ENCODE measurements at regions not wholly inside any gene's neighbourhood (a gene's known extent, or its start where the extent isn't known, plus 50 kb on each side); places are given as distances from the start of the nearest gene placed in this dataset.

DNA sequence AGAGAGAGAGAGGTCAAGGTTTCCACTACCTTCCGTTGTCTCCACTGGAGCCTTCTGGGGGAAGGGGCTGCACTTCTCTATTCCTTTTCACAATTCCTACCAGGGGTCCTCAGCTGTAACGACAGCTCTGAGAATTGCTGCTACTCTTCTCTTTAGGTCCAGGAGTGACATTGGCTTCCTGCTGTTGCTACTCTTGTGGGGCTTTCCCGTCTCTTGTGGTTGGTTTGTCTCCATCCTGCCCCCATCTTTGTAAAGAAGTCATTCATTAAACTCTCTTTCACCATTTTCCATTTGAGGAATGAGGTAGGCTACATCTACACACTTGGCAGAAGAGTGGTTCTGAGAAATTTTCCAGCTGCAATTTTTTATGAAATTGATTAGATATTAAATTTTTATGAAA lies 238.8 kb upstream of the LYZL1 start:
- Mint-ChIP-seq H3K27me3 (peaks cover 5% of the 10 kb centered on the region), H3K27ac (no peak overlapping the region), H3K4me1 (ENCODE audit: low read depth) (peaks cover 4% of the 10 kb centered on the region), H3K36me3 (ENCODE audit: low read depth) (no peaks in the 10 kb centered on the region), H3K4me3 (no peak overlapping the region), H3K9me3 (no peaks in the 10 kb centered on the region)
- intact Hi-C loops (cut with micrococcal nuclease): no loop called here

DNA sequence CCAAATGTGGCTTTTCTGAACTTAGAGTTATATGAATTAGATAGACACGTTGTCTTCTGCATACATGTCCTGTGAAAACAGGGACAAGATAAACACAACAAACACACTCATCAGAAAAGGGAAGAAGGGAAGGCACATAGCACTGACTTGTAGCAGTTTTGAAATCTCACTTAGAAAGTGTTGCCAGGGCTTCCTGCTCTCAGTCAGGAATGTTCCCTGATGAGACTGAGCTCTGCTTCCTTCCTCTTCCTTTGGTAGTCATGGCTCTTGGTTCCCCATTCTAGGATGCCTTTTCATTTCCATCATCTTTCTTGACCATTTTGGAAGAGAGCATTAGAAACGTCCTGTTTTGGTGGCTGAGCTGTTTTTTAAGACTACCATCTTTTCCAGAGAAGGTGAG lies 233.8 kb upstream of the LYZL1 start:
- H3K9me3 Mint-ChIP-seq: no peaks in the 10 kb centered on the region
- H3K36me3 Mint-ChIP-seq (ENCODE audit: low read depth): no peaks in the 10 kb centered on the region
- no peak overlapping the region for H3K4me3 Mint-ChIP-seq
- H3K27ac Mint-ChIP-seq: no peak overlapping the region
- peaks cover 3% of the 10 kb centered on the region for H3K27me3 Mint-ChIP-seq
- intact Hi-C loops (cut with micrococcal nuclease): no loop called here
- peaks cover 11% of the 10 kb centered on the region for H3K4me1 Mint-ChIP-seq (ENCODE audit: low read depth)

DNA sequence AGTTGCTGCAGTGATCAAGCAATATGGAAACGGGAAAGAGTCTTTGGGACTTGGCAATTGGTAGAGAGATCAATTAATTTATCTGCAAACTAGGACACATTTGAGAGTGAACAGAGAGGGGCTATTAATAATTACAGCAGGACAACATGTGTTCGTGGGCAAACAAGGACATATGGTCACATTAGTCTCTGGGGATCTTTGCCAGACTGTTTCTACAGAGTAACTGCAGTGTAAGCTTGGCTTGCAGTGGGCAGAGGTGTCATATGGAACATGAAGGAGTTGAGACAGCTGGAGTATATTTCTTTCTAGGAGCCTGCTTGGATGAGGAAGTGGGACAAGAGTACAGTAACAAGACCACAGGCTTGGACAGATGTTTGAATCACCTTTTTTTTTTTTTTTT lies 232.1 kb upstream of the LYZL1 start:
- peaks cover 3% of the 10 kb centered on the region for H3K27me3 Mint-ChIP-seq
- intact Hi-C loops (cut with micrococcal nuclease): no loop called here
- H3K27ac Mint-ChIP-seq: no peak overlapping the region
- no peaks in the 10 kb centered on the region for H3K36me3 Mint-ChIP-seq (ENCODE audit: low read depth)
- H3K9me3 Mint-ChIP-seq: no peaks in the 10 kb centered on the region
- H3K4me1 Mint-ChIP-seq (ENCODE audit: low read depth): peaks cover 11% of the 10 kb centered on the region
- no peak overlapping the region for H3K4me3 Mint-ChIP-seq

DNA sequence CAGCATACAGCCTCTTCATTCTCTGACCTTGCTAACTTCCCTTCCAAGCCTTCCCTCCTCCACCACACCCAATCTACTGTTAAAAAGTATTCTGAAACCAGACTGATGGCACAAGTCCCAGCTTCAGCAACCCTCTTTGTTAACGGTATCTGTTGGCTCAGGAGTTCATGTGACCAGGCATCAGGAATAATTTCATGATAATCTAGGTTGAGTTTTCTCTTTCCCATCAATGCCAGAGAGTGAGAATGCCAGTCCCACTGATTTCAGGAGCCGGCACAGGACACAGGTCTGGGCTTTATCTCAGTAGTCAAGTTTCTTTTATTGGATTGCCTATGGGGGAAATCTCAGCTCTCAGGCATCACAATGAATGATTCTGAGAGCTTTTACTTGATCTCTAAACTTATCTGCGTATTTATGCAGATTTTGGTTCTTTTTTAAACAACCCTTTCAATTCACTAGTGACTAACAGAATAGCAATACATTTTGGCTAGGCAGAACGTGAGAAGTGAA lies 231.0 kb upstream of the LYZL1 start:
- H3K4me3 Mint-ChIP-seq: no peak overlapping the region
- H3K4me1 Mint-ChIP-seq (ENCODE audit: low read depth): peaks cover 11% of the 10 kb centered on the region
- no peaks in the 10 kb centered on the region for H3K36me3 Mint-ChIP-seq (ENCODE audit: low read depth)
- intact Hi-C loops (cut with micrococcal nuclease): no loop called here
- H3K9me3 Mint-ChIP-seq: no peaks in the 10 kb centered on the region
- H3K27ac Mint-ChIP-seq: no peak overlapping the region
- H3K27me3 Mint-ChIP-seq: peaks cover 3% of the 10 kb centered on the region

DNA sequence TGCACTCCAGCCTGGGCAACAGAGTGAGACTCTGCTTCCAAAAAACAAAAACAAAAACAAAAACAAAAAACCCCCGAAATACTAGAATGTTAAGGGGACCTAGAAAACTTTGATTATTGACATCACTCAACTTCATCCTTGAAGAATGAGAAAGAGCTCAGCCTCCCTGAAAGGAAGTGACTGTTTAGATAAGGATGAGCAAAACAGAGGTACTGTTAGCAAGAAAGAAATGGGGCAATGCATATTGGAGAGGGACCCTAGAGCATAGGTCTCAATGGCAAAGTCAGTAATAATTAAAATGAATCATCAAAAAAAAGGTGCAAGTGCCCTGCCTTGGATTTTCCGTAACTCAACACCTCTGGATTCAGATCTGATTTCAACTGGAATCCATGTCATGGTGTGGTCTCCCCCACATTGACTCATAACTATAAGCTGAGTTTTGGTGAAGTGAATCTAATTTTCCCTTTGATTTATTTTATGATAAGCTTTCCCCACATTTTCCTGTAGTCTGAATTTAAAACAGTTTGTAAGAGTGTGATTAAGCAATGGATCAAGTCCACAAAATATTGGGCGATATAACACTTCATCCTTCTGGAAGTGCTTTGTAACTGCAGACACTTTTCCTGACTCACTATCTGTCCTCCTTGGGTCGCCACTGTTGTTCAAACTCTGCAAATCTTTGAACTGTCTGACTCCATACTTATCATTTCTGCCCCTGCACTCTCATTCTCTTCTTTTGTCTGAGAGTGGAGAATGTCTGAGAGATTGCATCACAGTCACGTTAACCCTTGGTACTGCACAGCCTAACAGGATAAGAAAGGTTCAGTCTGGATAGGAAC lies 224.8 kb upstream of the LYZL1 start:
- Mint-ChIP-seq H3K27me3 (peaks cover 5% of the 10 kb centered on the region), H3K9me3 (no peaks in the 10 kb centered on the region), H3K4me3 (no peak overlapping the region), H3K27ac (no peak overlapping the region), H3K4me1 (ENCODE audit: low read depth) (no peaks in the 10 kb centered on the region), H3K36me3 (ENCODE audit: low read depth) (no peaks in the 10 kb centered on the region)
- intact Hi-C loops (cut with micrococcal nuclease): no loop called here

DNA sequence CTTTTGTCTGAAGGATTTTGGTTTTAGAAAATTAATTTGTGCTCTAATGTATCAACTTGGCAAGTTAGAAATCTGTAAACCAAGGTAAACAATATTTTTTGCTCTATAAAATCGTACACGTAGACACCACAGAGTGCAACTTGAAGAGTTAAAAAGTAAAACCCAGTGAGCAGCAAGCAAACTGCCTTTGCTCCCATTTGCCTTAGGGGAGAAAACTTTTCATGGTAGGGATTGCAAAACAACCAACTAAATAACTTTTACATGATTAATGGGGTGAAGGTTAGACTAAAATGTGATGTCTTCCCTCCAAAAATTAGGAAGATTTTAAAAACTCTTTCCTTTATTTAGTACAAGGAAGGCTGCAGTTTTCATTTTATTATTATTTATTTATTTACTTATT lies 224.2 kb upstream of the LYZL1 start:
- Mint-ChIP-seq H3K36me3 (ENCODE audit: low read depth) (no peaks in the 10 kb centered on the region), H3K27ac (no peak overlapping the region), H3K4me3 (no peak overlapping the region), H3K4me1 (ENCODE audit: low read depth) (no peaks in the 10 kb centered on the region), H3K9me3 (no peaks in the 10 kb centered on the region), H3K27me3 (peaks cover 7% of the 10 kb centered on the region)
- intact Hi-C loops (cut with micrococcal nuclease): no loop called here

DNA sequence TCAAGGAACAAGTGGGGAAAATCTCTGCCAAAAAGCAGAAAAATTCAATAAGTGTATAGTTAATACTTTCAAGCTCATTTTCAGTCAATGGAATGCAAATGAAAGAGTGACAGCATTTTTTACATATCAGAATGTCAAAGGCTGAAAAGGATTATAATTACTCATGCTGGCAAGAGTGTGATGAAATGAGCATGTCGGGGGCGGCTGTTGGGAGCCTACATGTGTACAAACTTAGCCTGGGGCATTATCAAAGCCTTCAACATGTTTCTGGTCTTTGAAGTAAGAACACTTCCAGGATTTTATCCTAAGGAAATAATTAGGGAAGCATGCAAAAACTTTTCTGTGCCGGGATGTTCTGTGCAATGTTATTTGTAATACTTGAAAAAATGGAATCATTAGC lies 221.7 kb upstream of the LYZL1 start:
- Mint-ChIP-seq H3K27ac (no peak overlapping the region), H3K27me3 (peaks cover 4% of the 10 kb centered on the region), H3K9me3 (no peaks in the 10 kb centered on the region), H3K4me3 (no peak overlapping the region), H3K4me1 (ENCODE audit: low read depth) (no peaks in the 10 kb centered on the region), H3K36me3 (ENCODE audit: low read depth) (no peaks in the 10 kb centered on the region)
- intact Hi-C loops (cut with micrococcal nuclease): no loop called here

DNA sequence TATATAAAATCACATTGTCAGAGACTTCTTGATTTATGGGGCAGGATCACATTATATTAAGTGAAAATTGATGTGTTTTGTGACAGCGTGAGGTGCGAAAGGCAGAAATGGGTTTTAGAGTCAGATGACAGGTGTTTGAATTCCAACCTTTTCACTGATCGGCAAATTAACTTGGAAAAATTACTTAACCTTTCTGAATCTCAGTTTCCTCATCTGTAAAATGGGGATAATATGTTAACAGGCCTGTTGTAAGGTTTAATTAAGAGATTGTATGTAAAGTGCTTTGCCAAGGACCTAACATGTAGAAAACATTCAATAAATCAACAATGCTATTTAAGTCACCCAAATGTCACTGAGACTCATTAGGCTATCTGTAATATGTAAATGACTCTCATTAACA lies 221.2 kb upstream of the LYZL1 start:
- Mint-ChIP-seq H3K4me1 (ENCODE audit: low read depth) (no peaks in the 10 kb centered on the region), H3K36me3 (ENCODE audit: low read depth) (no peaks in the 10 kb centered on the region), H3K4me3 (no peak overlapping the region), H3K9me3 (no peaks in the 10 kb centered on the region), H3K27me3 (peaks cover 4% of the 10 kb centered on the region), H3K27ac (no peak overlapping the region)
- intact Hi-C loops (cut with micrococcal nuclease): no loop called here

DNA sequence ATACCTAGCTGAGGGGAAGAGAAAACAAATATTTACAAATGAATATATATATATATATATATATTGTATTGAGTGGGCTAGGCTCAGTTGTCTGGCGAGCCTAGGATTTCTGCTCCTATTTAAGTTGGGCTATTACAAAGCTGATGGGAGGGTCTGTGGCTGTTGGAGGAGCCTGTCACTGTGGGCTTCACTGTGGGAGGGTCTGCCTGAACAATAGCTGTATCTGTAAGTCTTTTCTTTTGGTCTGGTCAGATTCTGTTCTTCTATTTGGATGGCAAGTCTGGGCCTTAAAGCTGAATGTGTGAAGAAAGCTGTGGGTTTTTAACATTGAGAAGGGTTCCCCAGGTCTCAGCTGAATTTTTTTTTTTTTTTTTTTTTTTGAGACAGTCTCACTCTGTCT lies 220.6 kb upstream of the LYZL1 start:
- peaks cover 4% of the 10 kb centered on the region for H3K27me3 Mint-ChIP-seq
- H3K27ac Mint-ChIP-seq: no peak overlapping the region
- H3K4me3 Mint-ChIP-seq: no peak overlapping the region
- H3K9me3 Mint-ChIP-seq: no peaks in the 10 kb centered on the region
- no peaks in the 10 kb centered on the region for H3K36me3 Mint-ChIP-seq (ENCODE audit: low read depth)
- no peaks in the 10 kb centered on the region for H3K4me1 Mint-ChIP-seq (ENCODE audit: low read depth)
- intact Hi-C loops (cut with micrococcal nuclease): no loop called here

DNA sequence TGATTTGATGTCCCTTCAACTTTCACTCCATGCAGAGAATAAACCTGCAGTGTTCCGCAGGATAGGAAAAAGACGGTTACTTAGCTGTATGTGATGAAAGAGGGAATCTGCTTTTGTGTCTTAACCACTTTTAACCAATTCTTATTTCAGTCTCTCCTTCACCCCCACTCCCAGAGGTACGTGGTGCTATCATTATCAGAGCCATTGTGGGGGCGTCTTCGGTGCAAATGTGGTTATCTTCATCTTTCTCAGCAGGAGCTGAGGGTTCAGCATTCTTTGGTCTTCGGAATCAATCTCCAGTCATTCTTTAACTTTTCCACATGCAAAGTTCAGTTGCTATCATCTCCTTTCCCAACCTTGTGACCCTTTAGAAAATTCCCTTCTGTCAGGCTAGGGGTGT lies 219.9 kb upstream of the LYZL1 start:
- Mint-ChIP-seq H3K27ac (no peak overlapping the region), H3K36me3 (ENCODE audit: low read depth) (no peaks in the 10 kb centered on the region), H3K9me3 (no peaks in the 10 kb centered on the region), H3K27me3 (peaks cover 4% of the 10 kb centered on the region), H3K4me1 (ENCODE audit: low read depth) (no peaks in the 10 kb centered on the region), H3K4me3 (no peak overlapping the region)
- intact Hi-C loops (cut with micrococcal nuclease): no loop called here

DNA sequence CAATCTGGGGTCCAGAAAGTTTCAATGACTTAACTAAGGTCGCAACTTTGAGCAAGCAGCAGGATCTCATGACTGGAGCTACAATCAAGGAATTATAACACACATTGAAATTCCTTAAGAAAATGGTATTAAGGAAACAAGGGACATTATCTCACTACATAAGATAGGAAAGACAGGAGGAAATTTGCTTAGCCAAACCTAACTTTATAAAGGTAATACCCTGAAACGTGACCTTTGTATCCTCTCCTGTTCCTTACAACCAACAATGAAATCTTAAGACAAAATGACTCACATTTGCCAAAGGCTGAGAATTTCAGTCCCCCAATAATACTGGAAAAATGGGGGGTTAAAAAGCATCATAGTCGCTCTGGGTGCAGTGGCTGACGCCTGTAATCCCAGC lies 218.9 kb upstream of the LYZL1 start:
- intact Hi-C loops (cut with micrococcal nuclease): no loop called here
- H3K9me3 Mint-ChIP-seq: no peaks in the 10 kb centered on the region
- no peaks in the 10 kb centered on the region for H3K4me1 Mint-ChIP-seq (ENCODE audit: low read depth)
- H3K4me3 Mint-ChIP-seq: no peak overlapping the region
- no peaks in the 10 kb centered on the region for H3K36me3 Mint-ChIP-seq (ENCODE audit: low read depth)
- peaks cover 4% of the 10 kb centered on the region for H3K27me3 Mint-ChIP-seq
- H3K27ac Mint-ChIP-seq: no peak overlapping the region

DNA sequence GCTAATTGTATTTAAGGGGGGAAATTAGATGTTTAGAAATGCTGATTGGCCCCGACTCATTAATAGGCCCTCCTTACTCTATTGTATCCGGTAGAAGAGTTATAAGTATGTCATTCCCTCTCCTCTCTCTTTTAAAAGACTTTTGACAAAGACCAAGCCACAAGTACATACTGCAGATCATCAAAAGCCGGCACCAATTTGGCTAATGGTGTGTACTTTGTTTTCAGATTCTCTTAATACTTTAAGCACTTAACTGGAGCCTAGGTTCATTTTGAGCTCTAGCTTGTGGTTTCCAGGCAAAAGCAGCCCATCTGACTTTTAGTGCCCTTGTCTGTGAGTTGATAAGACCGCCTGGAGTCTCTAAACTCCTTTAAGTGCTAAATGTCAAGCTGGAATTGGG lies 210.0 kb upstream of the LYZL1 start:
- intact Hi-C loops (cut with micrococcal nuclease): no loop called here
- Mint-ChIP-seq H3K4me1 (ENCODE audit: low read depth) (no peaks in the 10 kb centered on the region), H3K4me3 (no peak overlapping the region), H3K9me3 (no peaks in the 10 kb centered on the region), H3K27ac (no peak overlapping the region), H3K27me3 (no peaks in the 10 kb centered on the region), H3K36me3 (ENCODE audit: low read depth) (no peaks in the 10 kb centered on the region)

DNA sequence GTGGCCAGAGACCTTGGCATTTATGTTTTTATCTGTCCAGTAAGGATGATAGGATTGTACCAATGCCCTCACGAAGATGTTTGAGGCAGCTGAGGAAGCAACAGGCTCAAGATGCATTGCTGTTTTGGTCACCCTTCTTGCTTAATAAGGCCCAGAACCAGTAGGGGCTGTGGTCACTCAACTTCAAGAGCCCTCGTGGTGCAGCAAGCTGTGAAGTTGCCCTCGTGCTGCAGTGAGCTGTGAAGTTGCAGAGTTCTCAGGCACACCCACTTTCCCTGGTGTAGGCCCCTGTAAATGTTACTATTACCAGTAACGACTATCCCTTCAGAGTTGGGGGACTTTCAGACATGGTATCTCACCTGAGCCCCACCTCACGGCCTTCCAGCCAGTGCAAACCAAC lies 207.6 kb upstream of the LYZL1 start:
- no peak overlapping the region for H3K27ac Mint-ChIP-seq
- H3K4me3 Mint-ChIP-seq: no peak overlapping the region
- no peaks in the 10 kb centered on the region for H3K36me3 Mint-ChIP-seq (ENCODE audit: low read depth)
- no peaks in the 10 kb centered on the region for H3K4me1 Mint-ChIP-seq (ENCODE audit: low read depth)
- H3K9me3 Mint-ChIP-seq: no peaks in the 10 kb centered on the region
- no peaks in the 10 kb centered on the region for H3K27me3 Mint-ChIP-seq
- intact Hi-C loops (cut with micrococcal nuclease): no loop called here

DNA sequence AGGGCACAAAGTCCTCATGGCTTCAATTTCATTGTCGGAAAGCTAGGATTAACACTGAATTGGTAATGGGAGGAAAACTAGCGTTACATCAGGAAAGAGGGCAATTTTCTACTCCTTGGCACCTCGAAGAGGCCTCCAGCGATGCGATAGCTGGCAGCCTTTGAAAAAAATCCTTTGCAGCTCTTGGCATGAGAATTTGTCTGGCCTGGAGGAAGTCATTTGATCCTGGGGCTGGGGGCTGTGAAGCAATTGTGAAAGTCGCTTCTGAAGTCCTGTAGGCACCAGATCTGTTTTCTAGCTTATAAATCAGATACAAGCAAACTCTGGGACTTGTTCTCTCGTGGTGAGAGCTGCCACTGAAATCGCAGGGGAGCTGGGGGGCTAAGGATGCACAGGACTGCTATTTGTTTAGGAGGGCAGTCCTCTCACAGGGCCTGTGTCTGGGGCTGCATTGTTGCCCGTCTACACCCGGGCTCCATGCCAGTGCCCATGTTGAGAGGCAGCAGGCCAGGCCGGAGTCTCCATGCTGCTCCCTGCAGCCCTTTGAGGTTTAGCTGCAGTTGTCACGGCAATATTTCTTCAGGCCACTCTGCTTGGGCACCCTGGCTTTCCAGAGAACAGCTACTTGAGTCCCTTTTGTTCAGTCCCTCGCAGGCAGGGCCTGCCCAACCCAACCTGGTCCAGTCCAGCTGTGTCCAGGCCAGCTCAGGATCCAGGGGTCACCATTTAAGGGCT lies 206.8 kb upstream of the LYZL1 start:
- Mint-ChIP-seq H3K36me3 (ENCODE audit: low read depth) (no peaks in the 10 kb centered on the region), H3K27me3 (no peaks in the 10 kb centered on the region), H3K4me3 (no peak overlapping the region), H3K27ac (no peak overlapping the region), H3K9me3 (no peaks in the 10 kb centered on the region), H3K4me1 (ENCODE audit: low read depth) (no peaks in the 10 kb centered on the region)
- intact Hi-C loops (cut with micrococcal nuclease): no loop called here
